ENCODE measurements at regions not wholly inside any gene's neighbourhood (a gene's known extent, or its start where the extent isn't known, plus 50 kb on each side); places are given as distances from the start of the nearest gene placed in this dataset.
"Not testable (repeated sequence)": the region's sequence is repeated elsewhere in the genome, so short reads cannot be mapped to it uniquely, and the experiment has no call there.

DNA sequence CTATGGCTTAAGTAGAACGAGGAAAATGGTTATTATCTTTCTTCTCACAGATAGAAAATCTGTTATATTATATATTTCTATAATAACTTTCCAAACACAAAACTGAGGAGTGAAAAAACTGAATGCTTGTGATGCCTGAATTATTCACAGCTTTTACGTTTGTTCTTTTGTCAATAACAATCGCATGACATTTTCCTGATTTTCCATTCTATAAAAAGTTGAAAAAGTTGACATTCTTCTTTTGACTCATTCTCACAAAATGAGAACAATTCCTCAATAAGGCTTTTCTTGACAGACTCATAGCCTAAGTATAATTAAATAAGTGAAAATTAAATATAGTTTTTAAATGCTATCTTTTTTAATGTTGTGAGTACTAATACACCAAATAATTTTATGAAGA lies 288.8 kb upstream of the TGFBR2 start:
- Histone ChIP-seq H3K27ac (no peak overlapping the region), H3K4me3 (ENCODE audit: low read depth, low read length) (no peak overlapping the region), H3K36me3 (replicated peaks) (no peaks in the 10 kb centered on the region), H3K27me3 (replicated peaks) (no peaks in the 10 kb centered on the region)
- no peak for DNase-seq
- in situ Hi-C loops (cut with HindIII; ENCODE audit: low pct_ligation_motif_present, low sequenced_read_pairs), result no loop called here
- TF ChIP-seq, protein P1, sequence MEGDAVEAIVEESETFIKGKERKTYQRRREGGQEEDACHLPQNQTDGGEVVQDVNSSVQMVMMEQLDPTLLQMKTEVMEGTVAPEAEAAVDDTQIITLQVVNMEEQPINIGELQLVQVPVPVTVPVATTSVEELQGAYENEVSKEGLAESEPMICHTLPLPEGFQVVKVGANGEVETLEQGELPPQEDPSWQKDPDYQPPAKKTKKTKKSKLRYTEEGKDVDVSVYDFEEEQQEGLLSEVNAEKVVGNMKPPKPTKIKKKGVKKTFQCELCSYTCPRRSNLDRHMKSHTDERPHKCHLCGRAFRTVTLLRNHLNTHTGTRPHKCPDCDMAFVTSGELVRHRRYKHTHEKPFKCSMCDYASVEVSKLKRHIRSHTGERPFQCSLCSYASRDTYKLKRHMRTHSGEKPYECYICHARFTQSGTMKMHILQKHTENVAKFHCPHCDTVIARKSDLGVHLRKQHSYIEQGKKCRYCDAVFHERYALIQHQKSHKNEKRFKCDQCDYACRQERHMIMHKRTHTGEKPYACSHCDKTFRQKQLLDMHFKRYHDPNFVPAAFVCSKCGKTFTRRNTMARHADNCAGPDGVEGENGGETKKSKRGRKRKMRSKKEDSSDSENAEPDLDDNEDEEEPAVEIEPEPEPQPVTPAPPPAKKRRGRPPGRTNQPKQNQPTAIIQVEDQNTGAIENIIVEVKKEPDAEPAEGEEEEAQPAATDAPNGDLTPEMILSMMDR (IDR thresholded peaks at IDR 0.05; ENCODE audit: low read depth, low read length, missing control alignments), result no peak

DNA sequence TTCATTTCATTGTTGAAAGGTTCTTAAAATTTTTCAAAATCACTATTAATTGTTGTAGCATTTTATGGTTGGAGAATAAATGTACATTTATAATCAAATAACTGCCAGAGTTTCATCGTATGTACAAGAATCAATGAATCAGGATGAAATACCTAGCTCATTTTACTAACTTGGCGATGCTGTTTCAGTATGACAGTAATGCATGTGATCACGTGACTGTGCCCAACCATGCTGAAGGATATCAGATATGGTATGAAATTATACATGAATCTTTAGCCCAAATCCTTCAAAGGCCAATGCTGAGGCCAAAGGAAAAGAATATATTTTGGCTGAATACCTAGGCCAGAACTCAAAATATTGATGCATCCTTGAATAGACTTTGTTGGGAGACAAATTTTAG lies 288.3 kb upstream of the TGFBR2 start:
- no peaks in the 10 kb centered on the region for H3K27me3 ChIP-seq (replicated peaks)
- H3K27ac ChIP-seq, result no peak overlapping the region
- TF ChIP-seq, protein P1 (IDR thresholded peaks at IDR 0.05; ENCODE audit: low read depth, low read length, missing control alignments), result no peak
- H3K36me3 ChIP-seq (replicated peaks), result no peaks in the 10 kb centered on the region
- in situ Hi-C loops (cut with HindIII; ENCODE audit: low pct_ligation_motif_present, low sequenced_read_pairs), result no loop called here
- DNase-seq, result no peak
- H3K4me3 ChIP-seq (ENCODE audit: low read depth, low read length), result no peak overlapping the region

DNA sequence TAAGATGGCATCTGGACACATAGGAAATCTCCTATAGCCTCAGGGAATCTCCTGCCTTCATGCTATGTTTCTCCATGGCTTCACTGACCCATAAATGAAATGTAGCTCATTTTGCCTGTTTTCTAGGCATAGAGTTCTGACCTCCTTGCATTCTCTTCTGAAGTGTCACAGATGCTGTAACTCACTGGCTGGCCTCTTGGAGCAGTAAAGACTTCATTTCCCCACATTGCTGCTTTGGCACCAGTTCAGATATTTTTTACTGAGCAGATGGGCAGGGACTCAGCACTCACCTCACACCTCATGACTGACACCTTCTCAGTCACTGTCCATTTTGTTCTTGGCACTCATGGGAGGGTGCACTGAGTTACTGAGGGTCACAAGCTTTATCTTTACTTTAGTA lies 286.7 kb upstream of the TGFBR2 start:
- Histone ChIP-seq H3K27ac (no peak overlapping the region), H3K4me3 (ENCODE audit: low read depth, low read length) (no peak overlapping the region), H3K36me3 (replicated peaks) (no peaks in the 10 kb centered on the region), H3K27me3 (replicated peaks) (no peaks in the 10 kb centered on the region)
- peak; percentile 49 for DNase-seq
- in situ Hi-C loops (cut with HindIII; ENCODE audit: low pct_ligation_motif_present, low sequenced_read_pairs), result no loop called here
- TF ChIP-seq, protein P1 (IDR thresholded peaks at IDR 0.05; ENCODE audit: low read depth, low read length, missing control alignments), result peak; percentile 72

DNA sequence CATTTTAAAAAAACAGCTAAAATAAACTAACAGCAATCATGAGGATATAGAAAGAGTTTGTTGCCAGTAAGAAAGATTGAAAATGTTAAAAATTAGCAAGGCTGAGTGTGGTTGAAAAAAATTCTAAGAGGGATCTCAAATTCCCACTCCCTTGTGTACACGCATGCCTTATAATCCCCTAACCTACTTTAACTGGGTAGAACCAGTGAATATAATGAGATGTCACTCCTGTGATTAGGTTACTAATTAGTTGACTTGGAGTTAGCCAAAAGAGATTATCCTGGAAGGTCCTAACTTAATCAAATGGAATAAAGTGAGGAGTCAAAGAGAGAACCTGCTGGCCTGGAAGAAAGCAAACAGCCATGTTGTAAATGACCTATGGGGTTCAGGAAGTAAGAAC lies 286.0 kb upstream of the TGFBR2 start:
- no peak for DNase-seq
- no peak overlapping the region for H3K4me3 ChIP-seq (ENCODE audit: low read depth, low read length)
- no peaks in the 10 kb centered on the region for H3K27me3 ChIP-seq (replicated peaks)
- in situ Hi-C loops (cut with HindIII; ENCODE audit: low pct_ligation_motif_present, low sequenced_read_pairs), result no loop called here
- TF ChIP-seq, protein P1 (IDR thresholded peaks at IDR 0.05; ENCODE audit: low read depth, low read length, missing control alignments), result no peak
- H3K36me3 ChIP-seq (replicated peaks), result no peaks in the 10 kb centered on the region
- no peak overlapping the region for H3K27ac ChIP-seq

DNA sequence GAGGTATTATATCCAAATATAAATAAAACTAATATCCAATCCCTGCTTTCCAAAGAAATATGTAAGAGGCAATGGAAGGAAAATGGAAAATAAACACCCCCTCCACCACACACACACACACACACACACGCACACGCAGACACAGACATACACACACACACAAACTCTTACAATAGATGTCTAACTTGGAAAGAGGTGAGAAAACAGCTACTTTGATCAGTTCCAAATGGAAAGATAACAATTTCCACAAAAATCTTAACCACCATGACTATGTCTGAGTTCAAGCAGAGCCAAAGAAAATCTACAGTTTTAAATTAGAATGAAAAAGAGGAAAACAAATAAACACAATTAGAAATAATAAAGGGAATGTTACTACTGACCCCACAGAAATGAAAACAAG lies 285.3 kb upstream of the TGFBR2 start:
- no peaks in the 10 kb centered on the region for H3K36me3 ChIP-seq (replicated peaks)
- H3K4me3 ChIP-seq (ENCODE audit: low read depth, low read length), result no peak overlapping the region
- in situ Hi-C loops (cut with HindIII; ENCODE audit: low pct_ligation_motif_present, low sequenced_read_pairs), result no loop called here
- TF ChIP-seq, protein P1 (IDR thresholded peaks at IDR 0.05; ENCODE audit: low read depth, low read length, missing control alignments), result no peak
- H3K27me3 ChIP-seq (replicated peaks), result no peaks in the 10 kb centered on the region
- no peak for DNase-seq
- no peak overlapping the region for H3K27ac ChIP-seq

DNA sequence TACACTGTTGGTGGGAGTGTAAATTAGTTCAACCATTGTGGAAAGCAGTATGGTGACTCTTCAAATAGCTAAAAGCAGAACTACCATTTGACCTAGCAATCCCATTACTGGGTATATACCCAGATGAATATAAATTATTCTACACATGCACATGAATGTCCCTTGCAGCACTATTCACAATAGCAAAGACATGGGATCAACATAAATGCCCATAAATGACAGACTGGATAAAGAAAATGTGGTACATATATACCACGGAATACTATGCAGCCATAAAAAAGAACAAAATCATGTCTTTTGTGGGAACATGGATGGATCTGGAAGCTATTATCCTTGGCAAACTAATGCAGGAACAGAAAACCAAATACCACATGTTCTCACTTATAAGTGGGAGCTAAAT lies 282.8 kb upstream of the TGFBR2 start:
- DNase-seq; H3K27me3 ChIP-seq (replicated peaks); H3K4me3 ChIP-seq (ENCODE audit: low read depth, low read length); H3K36me3 ChIP-seq (replicated peaks); in situ Hi-C loops (cut with HindIII; ENCODE audit: low pct_ligation_motif_present, low sequenced_read_pairs); H3K27ac ChIP-seq: not testable (repeated sequence)
